IMR-90 (cell line): ENCODE measurements at regions not wholly inside any gene's neighbourhood (a gene's known extent, or its start where the extent isn't known, plus 50 kb on each side); places are given as distances from the start of the nearest gene placed in this dataset.

Source experiments
- ATAC-seq: fragments of 200-7000 bp; cut with Tn5 transposase; 2 replicates; pipeline ENCODE4 v1.9.1; 2020; ENCODE audit warnings: low read depth, mild to moderate bottlenecking, moderate library complexity
- BruUV-seq: library from RNA; stranded (reverse); fragments of 400-500 nt; replicated peaks from 2 replicates; lab custom pipeline; 2021; lab: Mats Ljungman, UMichigan
- CTCF ChIA-PET: fragments of 300-600 bp; formaldehyde crosslinking; extraction: SDS; loops from one replicate; lab custom pipeline; 2021; ENCODE audit warnings: antibody characterized with exemption; lab: Yijun Ruan, JAX
- POLR2A ChIA-PET: fragments of 300-600 bp; sonication (Branson Sonifier 250); formaldehyde crosslinking; loops from one replicate; lab custom pipeline; 2022; ENCODE audit warnings: antibody characterized with exemption; ENCODE audit not compliant: unreplicated experiment; lab: Charles Lee
- DNase-seq: peaks from one replicate; pipeline ENCODE4 v3.0.0; 2013
- H2AFZ ChIP-seq: replicated peaks from 2 replicates; pipeline ENCODE3; 2013; ENCODE audit warnings: low read length, mild to moderate bottlenecking; ENCODE audit not compliant: poor library complexity
- H2AK5ac ChIP-seq: 2 replicates; pipeline ENCODE4 v1.6.1; 2013; ENCODE audit warnings: low read depth, low read length, inconsistent platforms
- H2AK9ac ChIP-seq: replicated peaks from 2 replicates; pipeline ENCODE3; 2013; ENCODE audit warnings: mild to moderate bottlenecking, low read depth, low read length, moderate library complexity; ENCODE audit not compliant: poor library complexity
- H2BK120ac ChIP-seq: 2 replicates; pipeline ENCODE4 v1.6.1; 2013; ENCODE audit warnings: low read depth, low read length, inconsistent platforms
- H2BK15ac ChIP-seq: 3 replicates; pipeline ENCODE4 v1.6.1; 2013; ENCODE audit warnings: low read depth, low read length, inconsistent platforms
- H2BK20ac ChIP-seq: 2 replicates; pipeline ENCODE4 v1.6.1; 2013; ENCODE audit warnings: low read depth, mild to moderate bottlenecking, inconsistent platforms, low read length, moderate library complexity
- H2BK5ac ChIP-seq: 2 replicates; pipeline ENCODE4 v1.6.1; 2013; ENCODE audit warnings: mild to moderate bottlenecking, low read depth, low read length, inconsistent platforms; ENCODE audit not compliant: poor library complexity, severe bottlenecking
- H3K14ac ChIP-seq: replicated peaks from 2 replicates; pipeline ENCODE4 v1.6.1; 2013; ENCODE audit warnings: low read depth, low read length, inconsistent platforms
- H3K18ac ChIP-seq: 2 replicates; pipeline ENCODE4 v1.6.1; 2013; ENCODE audit warnings: low read depth, low read length, control low read depth
- H3K23ac ChIP-seq: 2 replicates; pipeline ENCODE4 v1.6.1; 2013; ENCODE audit warnings: low read depth, low read length, inconsistent platforms
- H3K27ac ChIP-seq: 2 replicates; pipeline ENCODE4 v1.5.1; 2013; ENCODE audit warnings: mild to moderate bottlenecking, control low read depth, low read length; ENCODE audit not compliant: insufficient read depth
- H3K27me3 ChIP-seq: 2 replicates; pipeline ENCODE4 v1.6.1; 2013; ENCODE audit warnings: low read length; ENCODE audit not compliant: control insufficient read depth, insufficient read depth
- H3K36me3 ChIP-seq: 2 replicates; pipeline ENCODE4 v1.6.1; 2013; ENCODE audit warnings: low read length, mixed read lengths; ENCODE audit not compliant: control insufficient read depth, insufficient read depth
- H3K4ac ChIP-seq: 2 replicates; pipeline ENCODE4 v1.6.1; 2013; ENCODE audit warnings: low read depth, low read length, inconsistent platforms
- H3K4me1 ChIP-seq: 2 replicates; pipeline ENCODE4 v1.6.1; 2013; ENCODE audit warnings: low read length, mixed read lengths; ENCODE audit not compliant: control insufficient read depth, insufficient read depth
- H3K4me2 ChIP-seq: 2 replicates; pipeline ENCODE4 v1.6.1; 2013; ENCODE audit warnings: low read depth, mild to moderate bottlenecking, control low read depth, low read length, moderate library complexity
- H3K4me3 ChIP-seq: 2 replicates; pipeline ENCODE4 v1.5.1; 2013; ENCODE audit warnings: low read depth, mild to moderate bottlenecking, control low read depth, low read length, moderate library complexity; ENCODE audit not compliant: insufficient read depth
- H3K56ac ChIP-seq: 2 replicates; pipeline ENCODE4 v1.6.1; 2013; ENCODE audit warnings: low read length, inconsistent platforms; ENCODE audit not compliant: insufficient read depth; ENCODE audit errors: extremely low read depth
- H3K79me1 ChIP-seq, 2 experiments: 2 replicates each; pipeline ENCODE4 v1.6.1; 2013; ENCODE audit warnings: low read length in 2 of 2, inconsistent platforms in 1 of 2, low read depth in 1 of 2
- H3K9ac ChIP-seq: 2 replicates; pipeline ENCODE4 v1.6.1; 2013; ENCODE audit warnings: low read depth, low read length, control low read depth
- H3K9me1 ChIP-seq: 2 replicates; pipeline ENCODE4 v1.6.1; 2013; ENCODE audit warnings: low read length, inconsistent platforms; ENCODE audit not compliant: insufficient read depth
- H3K9me3 ChIP-seq: 2 replicates; pipeline ENCODE4 v1.6.1; 2013; ENCODE audit warnings: low read length; ENCODE audit not compliant: control insufficient read depth, insufficient read depth
- H4K20me1 ChIP-seq: 2 replicates; pipeline ENCODE4 v1.6.1; 2013; ENCODE audit warnings: low read length, inconsistent platforms; ENCODE audit not compliant: insufficient read depth
- H4K5ac ChIP-seq: 2 replicates; pipeline ENCODE4 v1.6.1; 2013; ENCODE audit warnings: mild to moderate bottlenecking, low read depth, low read length, control low read depth
- H4K8ac ChIP-seq, 2 experiments: 2 replicates each; pipeline ENCODE4 v1.6.1; 2013; ENCODE audit warnings: low read depth in 2 of 2, low read length in 2 of 2, control low read depth in 1 of 2, inconsistent platforms in 1 of 2
- H4K91ac ChIP-seq: 2 replicates; pipeline ENCODE4 v1.6.1; 2013; ENCODE audit warnings: low read depth, low read length, inconsistent platforms; ENCODE audit not compliant: insufficient read depth
- CHD1 ChIP-seq: IDR thresholded peaks from 2 replicates; pipeline ENCODE4 v1.6.1; 2012; ENCODE audit warnings: low read depth, low read length, improper control_type of control experiment
- RAD21 ChIP-seq: IDR thresholded peaks from 2 replicates; pipeline ENCODE4 v1.6.1; 2012; ENCODE audit warnings: low read length, improper control_type of control experiment
- RFX5 ChIP-seq: IDR thresholded peaks from 2 replicates; pipeline ENCODE4 v1.8.0; 2012; ENCODE audit warnings: low read depth, mild to moderate bottlenecking, low read length, moderate library complexity
- SMC3 ChIP-seq: fragments of 150-350 bp; IDR thresholded peaks from 2 replicates; pipeline ENCODE4 v1.6.1; 2016; ENCODE audit warnings: low read depth, mild to moderate bottlenecking, antibody characterized with exemption, low read length, moderate library complexity
- WGBS, 2 experiments: methylation state at CpG; one replicate each; pipeline versions ENCODE4 v1.1.5 to v1.1.7; 2013; ENCODE audit warnings: missing lambda C conversion rate in 2 of 2; ENCODE audit not compliant: insufficient read length in 1 of 2; ENCODE audit errors: extremely low coverage in 2 of 2; 5-methylcytosine and 5-hydroxymethylcytosine counted together
- dilution Hi-C: fragments of 300-500 bp; cut with HindIII; formaldehyde crosslinking; loops from one replicate; pipeline ENCODE4 v1.14.3; 2018; ENCODE audit warnings: low sequenced_read_pairs; ENCODE audit not compliant: unreplicated experiment
- in situ Hi-C: fragments of 300-500 bp; cut with MboI; formaldehyde crosslinking; loops from 3 replicates; pipeline ENCODE4 v1.14.3; 2019; ENCODE audit warnings: low sequenced_read_pairs, inconsistent platforms, mixed read lengths
- intact Hi-C: fragments of 100-400 bp; cut with micrococcal nuclease; formaldehyde crosslinking; loops from 2 replicates; pipeline ENCODE4 v1.10.0; 2022
- TF ChIP-seq, protein P1 (sequence below): fragments of 150-350 bp; IDR thresholded peaks from 2 replicates; pipeline ENCODE4 v1.6.1; 2017; ENCODE audit warnings: mild to moderate bottlenecking, antibody characterized with exemption, low read length, low read depth
- TF ChIP-seq, protein P2 (sequence below): fragments of 150-350 bp; IDR thresholded peaks from 2 replicates; pipeline ENCODE4 v1.6.1; 2016; ENCODE audit warnings: low read depth, mild to moderate bottlenecking, low read length, moderate library complexity, borderline replicate concordance
- TF ChIP-seq, protein P3 (sequence below): conservative IDR thresholded peaks from 2 replicates; pipeline ENCODE4 v1.5.1; 2012; ENCODE audit warnings: mild to moderate bottlenecking, low read depth, low read length, improper control_type of control experiment

DNA sequence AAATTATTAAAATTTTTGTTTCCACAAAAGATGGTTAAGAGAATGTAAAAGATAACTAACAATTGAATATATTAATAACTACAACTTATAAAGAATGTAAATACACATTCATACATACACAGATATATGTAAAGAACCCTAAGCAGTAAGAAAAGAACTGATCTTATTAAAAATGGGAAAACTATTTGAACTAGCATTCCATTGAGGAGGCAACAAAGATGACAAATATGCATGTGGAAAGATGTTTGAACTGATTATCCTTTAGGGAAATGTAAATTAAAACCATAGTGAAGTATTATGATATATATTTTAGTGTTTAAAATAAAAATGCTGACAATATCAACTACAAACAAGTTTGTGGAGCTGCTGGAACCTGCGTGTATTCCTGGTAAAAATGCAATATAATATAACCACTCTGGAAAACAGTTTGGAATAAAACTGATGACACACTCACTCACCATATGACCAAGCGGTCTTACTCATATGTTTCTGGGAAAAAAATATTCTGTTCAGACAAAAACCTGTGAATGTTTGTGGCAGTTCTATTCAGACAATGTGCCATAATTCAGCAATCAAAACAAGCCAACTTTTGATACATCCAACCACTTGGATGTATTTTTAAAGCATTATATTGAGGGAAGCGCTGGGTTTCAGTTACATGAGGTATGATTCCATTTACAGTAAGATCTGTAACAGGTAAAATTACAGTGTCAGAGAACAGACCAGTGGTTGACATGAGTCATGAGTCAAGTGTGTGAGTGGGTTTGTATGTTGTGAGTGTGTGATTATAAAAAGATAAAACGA is 694.4 kb upstream of the SLITRK5 start (continued):
- TF ChIP-seq, protein P1, sequence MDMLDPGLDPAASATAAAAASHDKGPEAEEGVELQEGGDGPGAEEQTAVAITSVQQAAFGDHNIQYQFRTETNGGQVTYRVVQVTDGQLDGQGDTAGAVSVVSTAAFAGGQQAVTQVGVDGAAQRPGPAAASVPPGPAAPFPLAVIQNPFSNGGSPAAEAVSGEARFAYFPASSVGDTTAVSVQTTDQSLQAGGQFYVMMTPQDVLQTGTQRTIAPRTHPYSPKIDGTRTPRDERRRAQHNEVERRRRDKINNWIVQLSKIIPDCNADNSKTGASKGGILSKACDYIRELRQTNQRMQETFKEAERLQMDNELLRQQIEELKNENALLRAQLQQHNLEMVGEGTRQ = no peak

DNA sequence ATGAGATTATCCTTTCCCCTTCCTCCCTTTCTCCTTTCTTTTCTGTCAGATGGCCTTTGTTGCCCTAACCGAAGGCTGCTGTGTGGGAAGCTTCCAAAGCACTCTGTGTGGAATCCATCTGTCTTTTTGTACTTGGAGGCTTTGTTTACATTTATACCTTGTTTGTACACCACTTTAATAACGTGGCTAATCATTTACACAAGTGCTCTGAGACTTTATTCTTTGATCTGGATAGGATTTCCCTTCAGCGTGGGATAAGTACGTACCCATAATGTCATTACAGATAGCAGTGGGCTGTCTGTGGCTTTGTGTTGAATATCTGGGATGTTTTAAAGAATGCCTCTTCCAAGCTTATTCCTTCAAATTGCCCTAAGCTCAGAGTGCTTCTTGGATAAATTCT is 684.7 kb upstream of the SLITRK5 start:
- dilution Hi-C loops = no loop called here
- in situ Hi-C loops = no loop called here
- peak overlapping the region; percentile 27; the same call in 1 of the 3 replicates for H2BK15ac ChIP-seq
- no CpG with 5 or more reads among the region's 4 CpGs for WGBS, 2 experiments
- no peak overlapping the region for H3K4me3 ChIP-seq
- no peak overlapping the region for H3K4ac ChIP-seq
- no peak overlapping the region for H3K23ac ChIP-seq
- no peak overlapping the region for H3K27ac ChIP-seq
- no peak overlapping the region for H2BK5ac ChIP-seq
- no peak overlapping the region for H2AK5ac ChIP-seq
- H3K4me1 ChIP-seq = no peaks in the 10 kb centered on the region
- H3K9me1 ChIP-seq = no peaks in the 10 kb centered on the region
- TF ChIP-seq, protein P2, sequence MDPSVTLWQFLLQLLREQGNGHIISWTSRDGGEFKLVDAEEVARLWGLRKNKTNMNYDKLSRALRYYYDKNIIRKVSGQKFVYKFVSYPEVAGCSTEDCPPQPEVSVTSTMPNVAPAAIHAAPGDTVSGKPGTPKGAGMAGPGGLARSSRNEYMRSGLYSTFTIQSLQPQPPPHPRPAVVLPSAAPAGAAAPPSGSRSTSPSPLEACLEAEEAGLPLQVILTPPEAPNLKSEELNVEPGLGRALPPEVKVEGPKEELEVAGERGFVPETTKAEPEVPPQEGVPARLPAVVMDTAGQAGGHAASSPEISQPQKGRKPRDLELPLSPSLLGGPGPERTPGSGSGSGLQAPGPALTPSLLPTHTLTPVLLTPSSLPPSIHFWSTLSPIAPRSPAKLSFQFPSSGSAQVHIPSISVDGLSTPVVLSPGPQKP = no peak
- TF ChIP-seq CHD1 (no peak), RAD21 (no peak), RFX5 (no peak), SMC3 (no peak)
- TF ChIP-seq, protein P3, sequence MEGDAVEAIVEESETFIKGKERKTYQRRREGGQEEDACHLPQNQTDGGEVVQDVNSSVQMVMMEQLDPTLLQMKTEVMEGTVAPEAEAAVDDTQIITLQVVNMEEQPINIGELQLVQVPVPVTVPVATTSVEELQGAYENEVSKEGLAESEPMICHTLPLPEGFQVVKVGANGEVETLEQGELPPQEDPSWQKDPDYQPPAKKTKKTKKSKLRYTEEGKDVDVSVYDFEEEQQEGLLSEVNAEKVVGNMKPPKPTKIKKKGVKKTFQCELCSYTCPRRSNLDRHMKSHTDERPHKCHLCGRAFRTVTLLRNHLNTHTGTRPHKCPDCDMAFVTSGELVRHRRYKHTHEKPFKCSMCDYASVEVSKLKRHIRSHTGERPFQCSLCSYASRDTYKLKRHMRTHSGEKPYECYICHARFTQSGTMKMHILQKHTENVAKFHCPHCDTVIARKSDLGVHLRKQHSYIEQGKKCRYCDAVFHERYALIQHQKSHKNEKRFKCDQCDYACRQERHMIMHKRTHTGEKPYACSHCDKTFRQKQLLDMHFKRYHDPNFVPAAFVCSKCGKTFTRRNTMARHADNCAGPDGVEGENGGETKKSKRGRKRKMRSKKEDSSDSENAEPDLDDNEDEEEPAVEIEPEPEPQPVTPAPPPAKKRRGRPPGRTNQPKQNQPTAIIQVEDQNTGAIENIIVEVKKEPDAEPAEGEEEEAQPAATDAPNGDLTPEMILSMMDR = no peak
- H3K4me2 ChIP-seq = peak overlapping the region; percentile 5; the same call in 1 of the 2 replicates
- no peak overlapping the region for H3K18ac ChIP-seq
- no TSS peak for BruUV-seq
- DNase-seq (peak; percentile 25), ATAC-seq (peak; percentile 61)
- H3K79me1 ChIP-seq = no peaks in the 10 kb centered on the region
- no peak overlapping the region for H2BK120ac ChIP-seq
- no peaks in the 10 kb centered on the region for H4K20me1 ChIP-seq
- no peak overlapping the region for H4K8ac ChIP-seq
- no peak overlapping the region for H3K56ac ChIP-seq
- no peaks in the 10 kb centered on the region for H3K9me3 ChIP-seq
- H3K14ac ChIP-seq = no peak overlapping the region
- no peaks in the 10 kb centered on the region for H3K27me3 ChIP-seq
- no peak overlapping the region for H2AFZ ChIP-seq
- intact Hi-C loops = no loop called here
- no peaks in the 10 kb centered on the region for H3K36me3 ChIP-seq
- no peak overlapping the region for H3K9ac ChIP-seq
- no peak overlapping the region for H4K5ac ChIP-seq
- no peak overlapping the region for H4K91ac ChIP-seq
- ChIA-PET CTCF (no interaction called here), POLR2A (no interaction called here)
- H2AK9ac ChIP-seq = no peak overlapping the region
- no peak overlapping the region for H2BK20ac ChIP-seq
